B cell (primary cell): ENCODE measurements at regions not wholly inside any gene's neighbourhood (a gene's known extent, or its start where the extent isn't known, plus 50 kb on each side); places are given as distances from the start of the nearest gene placed in this dataset.

Source experiments
- ATAC-seq: fragments of 200-7000 bp; cut with Tn5 transposase; one replicate; pipeline ENCODE4 v1.10.0; 2021; ENCODE audit warnings: low read depth, mild to moderate bottlenecking, moderate number of reproducible peaks, moderate library complexity
- CTCF ChIA-PET: fragments of 350-600 bp; sonication (Branson Sonifier 250); formaldehyde crosslinking; loops from one replicate; lab custom pipeline; 2021; ENCODE audit warnings: antibody characterized with exemption, inconsistent platforms; lab: Charles Lee
- POLR2A ChIA-PET: fragments of 350-600 bp; sonication (Branson Sonifier 250); formaldehyde crosslinking; loops from one replicate; lab custom pipeline; 2021; ENCODE audit warnings: antibody characterized with exemption; lab: Charles Lee
- DNase-seq: peaks from one replicate; pipeline ENCODE4 v3.0.0; 2013
- H2AFZ ChIP-seq: 2 replicates; pipeline ENCODE4 v1.6.1; 2012; ENCODE audit warnings: mild to moderate bottlenecking, low read depth, low read length; ENCODE audit not compliant: insufficient read depth, poor library complexity, severe bottlenecking
- H3K27ac ChIP-seq, 2 donors: 1 replicate in 1 of 2; 2 replicates in 1 of 2; pipeline ENCODE4 v1.5.1; 2012 to 2013; ENCODE audit warnings: low read length in 2 of 2, mild to moderate bottlenecking in 2 of 2, moderate library complexity in 1 of 2
- H3K27me3 ChIP-seq, 4 experiments: fragments of 200-600 bp in 1 of 4; sonication (generic) in 1 of 4; replicated peaks in 1 of 4; 1 replicate in 2 of 4; 2 replicates in 2 of 4; pipeline versions ENCODE4 v1.6.1 to v1.7.0; 2013 to 2016; ENCODE audit warnings: low read length in 3 of 4, mild to moderate bottlenecking in 2 of 4, mixed read lengths in 1 of 4, moderate library complexity in 1 of 4; ENCODE audit not compliant: insufficient read depth in 4 of 4, control insufficient read depth in 3 of 4; ENCODE audit errors: control extremely low read depth in 1 of 4
- H3K36me3 ChIP-seq, 2 experiments: replicated peaks in 1 of 2; 1 replicate in 1 of 2; 2 replicates in 1 of 2; pipeline versions ENCODE4 v1.6.1 to v1.7.1; 2013; ENCODE audit warnings: low read length in 1 of 2; ENCODE audit not compliant: insufficient read depth in 2 of 2, control insufficient read depth in 1 of 2; ENCODE audit errors: control extremely low read depth in 1 of 2, extremely low read depth in 1 of 2
- H3K4me1 ChIP-seq, 2 donors: fragments of 200-600 bp in 1 of 2; sonication (generic) in 1 of 2; 1 replicate in 1 of 2; 2 replicates in 1 of 2; pipeline versions ENCODE4 v1.5.1 to v1.6.1; 2013 to 2017; ENCODE audit warnings: low read length in 2 of 2; ENCODE audit not compliant: control insufficient read depth in 2 of 2, insufficient read depth in 2 of 2
- H3K4me2 ChIP-seq: replicated peaks from 2 replicates; pipeline ENCODE3; 2012; ENCODE audit warnings: mild to moderate bottlenecking, low read depth, low read length; ENCODE audit not compliant: poor library complexity, severe bottlenecking
- H3K4me3 ChIP-seq, 5 experiments: fragments of 200-600 bp in 1 of 5; sonication (generic) in 1 of 5; 1 replicate in 3 of 5; 2 replicates in 2 of 5; pipeline versions ENCODE4 v1.5.1 to v1.7.0; 2011 to 2016; ENCODE audit warnings: low read length in 4 of 5, mild to moderate bottlenecking in 4 of 5, low read depth in 2 of 5, control low read depth in 1 of 5, moderate library complexity in 1 of 5; ENCODE audit not compliant: insufficient read depth in 1 of 5; ENCODE audit errors: control extremely low read depth in 1 of 5, extremely low read depth in 1 of 5
- H3K79me2 ChIP-seq: fragments of 200-600 bp; sonication (generic); one replicate; pipeline ENCODE4 v1.6.0; 2016; ENCODE audit warnings: low read length; ENCODE audit not compliant: control insufficient read depth, insufficient read depth
- H3K9ac ChIP-seq: fragments of 200-600 bp; sonication (generic); 2 replicates; pipeline ENCODE4 v1.6.1; 2017; ENCODE audit warnings: mild to moderate bottlenecking, low read length, moderate library complexity
- H3K9me3 ChIP-seq, 3 donors: one replicate each; pipeline versions ENCODE4 v1.6.1 to v1.7.1; 2013; ENCODE audit warnings: low read length in 2 of 3; ENCODE audit not compliant: control insufficient read depth in 2 of 3, insufficient read depth in 1 of 3; ENCODE audit errors: control extremely low read depth in 1 of 3
- H4K20me1 ChIP-seq: 2 replicates; pipeline ENCODE4 v1.6.0; 2012; ENCODE audit warnings: mild to moderate bottlenecking, low read length; ENCODE audit not compliant: insufficient read depth, control insufficient read depth, poor library complexity, severe bottlenecking
- H3K27ac Mint-ChIP-seq: one replicate; pipeline ENCODE4 v1.8.0; 2021; ENCODE audit warnings: mixed read lengths
- H3K27me3 Mint-ChIP-seq: one replicate; pipeline ENCODE4 v1.8.0; 2021; ENCODE audit warnings: mixed read lengths
- H3K4me1 Mint-ChIP-seq: one replicate; pipeline ENCODE4 v1.8.0; 2021; ENCODE audit warnings: mixed read lengths
- H3K4me3 Mint-ChIP-seq: one replicate; pipeline ENCODE4 v1.8.0; 2021; ENCODE audit warnings: mixed read lengths
- H3K9me3 Mint-ChIP-seq: one replicate; pipeline ENCODE4 v1.8.0; 2022; ENCODE audit warnings: mixed read lengths; ENCODE audit not compliant: insufficient read depth
- CTCF ChIP-seq: fragments of 200-600 bp; IDR thresholded peaks from one replicate; pipeline ENCODE4 v1.8.0; 2022; ENCODE audit warnings: antibody characterized with exemption, mild to moderate bottlenecking
- EZH2 ChIP-seq: IDR thresholded peaks from 2 replicates; pipeline ENCODE4 v1.6.1; 2012; ENCODE audit warnings: borderline replicate concordance, low read depth, mild to moderate bottlenecking, moderate library complexity, low read length; ENCODE audit not compliant: insufficient read depth, poor library complexity, severe bottlenecking
- WGBS: methylation state at CpG from one replicate; pipeline ENCODE4 v1.1.5; 2013; ENCODE audit warnings: missing lambda C conversion rate; ENCODE audit not compliant: insufficient coverage; 5-methylcytosine and 5-hydroxymethylcytosine counted together
- intact Hi-C: fragments of 100-400 bp; cut with micrococcal nuclease; formaldehyde crosslinking; loops from one replicate; pipeline ENCODE4 v1.10.0; 2022

GRCh38 chr6:113401231-113401630 is 455.9 kb upstream of the MARCKS start:
- ChIA-PET POLR2A (no interaction called here), CTCF (interaction anchor here (1.3 kb wide), 1 partner anchor 458 kb away, joined by 3 read pairs; no protein-coding TSS in a partner anchor)
- no peak overlapping the region for H3K4me3 ChIP-seq

GRCh38 chr6:113402544-113402943 is 454.6 kb upstream of the MARCKS start:
- intact Hi-C loops, result no loop called here
- H4K20me1 ChIP-seq, result no peaks in the 10 kb centered on the region
- no CpG with 5 or more reads among the region's 1 CpG for WGBS
- Mint-ChIP-seq H3K4me3 (no peak overlapping the region), H3K4me1 (no peaks in the 10 kb centered on the region), H3K27ac (no peak overlapping the region), H3K27me3 (peaks cover 5% of the 10 kb centered on the region), H3K9me3 (no peaks in the 10 kb centered on the region)
- H3K79me2 ChIP-seq, result no peaks in the 10 kb centered on the region
- ChIA-PET POLR2A (no interaction called here), CTCF (no interaction called here)
- no peaks in the 10 kb centered on the region for H3K27me3 ChIP-seq
- no peak for DNase-seq
- H3K9ac ChIP-seq, result no peak overlapping the region
- H3K27ac ChIP-seq, result no peak overlapping the region
- H3K4me2 ChIP-seq, result no peak overlapping the region
- no peaks in the 10 kb centered on the region for H3K9me3 ChIP-seq
- H3K4me3 ChIP-seq, result no peak overlapping the region
- no peaks in the 10 kb centered on the region for H3K36me3 ChIP-seq
- ATAC-seq, result no peak
- no peaks in the 10 kb centered on the region for H3K4me1 ChIP-seq
- no peak for TF ChIP-seq EZH2
- TF ChIP-seq CTCF, result no peak
- no peak overlapping the region for H2AFZ ChIP-seq

More at GRCh38 chr6:113401231-113401630, 455.9 kb upstream of the MARCKS start:
- Histone ChIP-seq H3K4me2 (no peak overlapping the region), H3K9ac (no peak overlapping the region), H4K20me1 (no peaks in the 10 kb centered on the region), H3K36me3 (no peaks in the 10 kb centered on the region), H3K27ac (no peak overlapping the region), H3K79me2 (no peaks in the 10 kb centered on the region), H2AFZ (no peak overlapping the region), H3K4me1 (no peaks in the 10 kb centered on the region), H3K27me3 (no peaks in the 10 kb centered on the region), H3K9me3 (no peaks in the 10 kb centered on the region)
- no peaks in the 10 kb centered on the region for H3K4me1 Mint-ChIP-seq
- ATAC-seq, result no peak
- H3K27ac Mint-ChIP-seq, result no peak overlapping the region
- no CpG with 5 or more reads among the region's 2 CpGs for WGBS
- intact Hi-C loops, result no loop called here
- no peak for DNase-seq
- peaks cover 5% of the 10 kb centered on the region for H3K27me3 Mint-ChIP-seq
- H3K9me3 Mint-ChIP-seq, result no peaks in the 10 kb centered on the region
- TF ChIP-seq CTCF, result no peak
- no peak for TF ChIP-seq EZH2
- no peak overlapping the region for H3K4me3 Mint-ChIP-seq
